ENCODE measurements at regions not wholly inside any gene's neighbourhood (a gene's known extent, or its start where the extent isn't known, plus 50 kb on each side); places are given as distances from the start of the nearest gene placed in this dataset.

DNA sequence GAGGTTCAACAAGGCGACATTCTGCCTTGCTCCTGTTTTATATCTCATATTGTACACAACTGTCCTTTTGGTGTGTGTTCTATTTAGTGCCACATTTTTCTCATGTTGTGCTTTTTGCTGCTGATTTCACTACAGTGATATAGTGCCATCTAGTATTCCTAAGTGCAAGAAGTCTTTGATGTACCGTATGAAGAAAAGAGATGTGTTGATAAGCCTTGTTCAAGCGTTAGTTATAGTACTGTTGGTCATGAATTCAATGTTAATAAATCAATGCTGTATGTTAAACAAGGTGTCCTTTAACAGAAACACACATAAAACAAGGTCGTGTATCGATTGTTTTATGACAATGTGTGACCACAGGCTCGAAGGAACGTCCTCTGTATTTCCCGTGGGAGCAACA lies 939.4 kb downstream of the GATA3 start:
- DNase-seq = no peak
- no peak for FAIRE-seq
- no peak overlapping the region for H3K4me3 ChIP-seq (ENCODE audit: low read depth in 1 of 3, low read length in 3 of 3)
- no peaks in the 10 kb centered on the region for H3K36me3 ChIP-seq (ENCODE audit: control insufficient read depth in 3 of 3, insufficient read depth in 2 of 3, low read depth in 1 of 3, low read length in 3 of 3)
- no peaks in the 10 kb centered on the region for H3K27me3 ChIP-seq (ENCODE audit: control insufficient read depth in 3 of 3, insufficient read depth in 3 of 3, low read length in 3 of 3)
- H3K27ac ChIP-seq (ENCODE audit: low read depth in 1 of 3, low read length in 2 of 3) = no peak overlapping the region
- 53 to 66% (median 61%) methylated on average over 8 of the region's 8 CpGs for WGBS, 3 donors
- H3K4me1 ChIP-seq (ENCODE audit: control insufficient read depth in 3 of 3, insufficient read depth in 2 of 3, low read depth in 1 of 3, low read length in 2 of 3) = no peaks in the 10 kb centered on the region
- H3K9me3 ChIP-seq (ENCODE audit: control insufficient read depth in 2 of 2, insufficient read depth in 1 of 2, low read depth in 1 of 2, low read length in 1 of 2) = no peaks in the 10 kb centered on the region

DNA sequence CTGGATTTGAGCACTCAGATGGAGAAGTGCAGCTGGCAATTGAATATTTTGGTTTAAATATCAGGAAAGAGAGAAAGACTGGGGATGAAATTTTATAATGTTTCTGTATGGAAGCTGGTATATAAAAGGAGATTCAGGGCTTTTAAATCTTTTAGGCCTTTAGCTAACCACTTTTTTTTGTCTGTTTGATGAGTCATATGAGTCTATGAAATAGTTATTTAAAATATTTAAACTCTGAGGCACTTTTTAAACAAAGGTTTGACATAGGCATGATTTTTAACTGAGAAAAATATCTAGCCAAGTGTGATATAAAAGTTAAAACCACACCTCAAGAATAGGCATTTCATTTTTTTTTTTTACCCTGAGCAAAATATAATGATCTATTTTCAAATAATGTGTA lies 944.3 kb downstream of the GATA3 start:
- no peak for FAIRE-seq
- H3K9me3 ChIP-seq (ENCODE audit: control insufficient read depth in 2 of 2, insufficient read depth in 1 of 2, low read depth in 1 of 2, low read length in 1 of 2) = no peaks in the 10 kb centered on the region
- H3K27me3 ChIP-seq (ENCODE audit: control insufficient read depth in 3 of 3, insufficient read depth in 3 of 3, low read length in 3 of 3) = no peaks in the 10 kb centered on the region
- no peak overlapping the region for H3K27ac ChIP-seq (ENCODE audit: low read depth in 1 of 3, low read length in 2 of 3)
- H3K4me3 ChIP-seq (ENCODE audit: low read depth in 1 of 3, low read length in 3 of 3) = no peak overlapping the region
- DNase-seq = no peak
- no peaks in the 10 kb centered on the region for H3K4me1 ChIP-seq (ENCODE audit: control insufficient read depth in 3 of 3, insufficient read depth in 2 of 3, low read depth in 1 of 3, low read length in 2 of 3)
- no peaks in the 10 kb centered on the region for H3K36me3 ChIP-seq (ENCODE audit: control insufficient read depth in 3 of 3, insufficient read depth in 2 of 3, low read depth in 1 of 3, low read length in 3 of 3)

DNA sequence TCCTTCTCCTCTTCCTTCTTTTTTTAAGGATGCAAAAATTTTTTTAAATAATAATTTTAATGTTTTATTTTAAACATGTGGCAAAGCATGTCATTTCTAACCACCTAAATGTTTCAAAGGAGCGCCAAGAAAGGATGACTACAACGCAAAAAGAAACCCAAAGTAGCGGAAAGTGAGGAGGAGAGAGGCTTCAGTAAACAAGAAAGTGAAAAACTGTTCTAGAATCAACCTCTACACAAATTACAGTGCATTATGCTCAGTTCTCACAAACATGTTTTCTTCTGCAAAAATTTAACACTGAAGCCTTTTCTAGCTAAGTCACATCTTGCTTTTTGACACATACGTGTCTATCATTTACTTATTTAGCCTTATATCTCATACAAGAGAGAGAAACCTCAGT lies 948.6 kb downstream of the GATA3 start:
- no peaks in the 10 kb centered on the region for H3K36me3 ChIP-seq (ENCODE audit: control insufficient read depth in 3 of 3, insufficient read depth in 2 of 3, low read depth in 1 of 3, low read length in 3 of 3)
- no peak overlapping the region for H3K4me3 ChIP-seq (ENCODE audit: low read depth in 1 of 3, low read length in 3 of 3)
- H3K9me3 ChIP-seq (ENCODE audit: control insufficient read depth in 2 of 2, insufficient read depth in 1 of 2, low read depth in 1 of 2, low read length in 1 of 2) = no peaks in the 10 kb centered on the region
- H3K4me1 ChIP-seq (ENCODE audit: control insufficient read depth in 3 of 3, insufficient read depth in 2 of 3, low read depth in 1 of 3, low read length in 2 of 3) = no peaks in the 10 kb centered on the region
- DNase-seq (no peak), FAIRE-seq (no peak)
- H3K27me3 ChIP-seq (ENCODE audit: control insufficient read depth in 3 of 3, insufficient read depth in 3 of 3, low read length in 3 of 3) = no peaks in the 10 kb centered on the region
- no peak overlapping the region for H3K27ac ChIP-seq (ENCODE audit: low read depth in 1 of 3, low read length in 2 of 3)
- WGBS, 3 donors = 80 to 91% (median 80%) methylated on average over 4 of the region's 4 CpGs

DNA sequence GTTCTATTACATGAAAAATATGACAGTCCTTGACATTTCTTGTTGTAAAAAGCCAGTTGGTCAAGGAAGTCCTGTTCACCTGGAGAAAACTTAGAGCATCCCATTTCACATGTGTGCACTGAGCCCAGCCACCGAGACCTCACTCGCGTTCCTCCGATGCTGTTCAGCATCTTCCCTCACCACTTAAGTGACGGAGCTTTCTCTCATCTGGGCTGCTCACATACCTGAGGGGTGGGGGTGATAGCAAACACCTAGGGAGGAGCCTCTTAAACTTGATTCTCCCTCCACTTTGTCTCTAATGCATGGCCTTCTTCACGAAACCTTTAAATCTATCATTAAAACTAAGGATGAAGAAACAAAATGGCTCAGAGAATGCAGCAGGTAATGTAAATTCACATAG lies 950.2 kb downstream of the GATA3 start:
- Histone ChIP-seq H3K4me1 (ENCODE audit: control insufficient read depth in 3 of 3, insufficient read depth in 2 of 3, low read depth in 1 of 3, low read length in 2 of 3) (no peaks in the 10 kb centered on the region), H3K27me3 (ENCODE audit: control insufficient read depth in 3 of 3, insufficient read depth in 3 of 3, low read length in 3 of 3) (no peaks in the 10 kb centered on the region), H3K9me3 (ENCODE audit: control insufficient read depth in 2 of 2, insufficient read depth in 1 of 2, low read depth in 1 of 2, low read length in 1 of 2) (no peaks in the 10 kb centered on the region), H3K27ac (ENCODE audit: low read depth in 1 of 3, low read length in 2 of 3) (no peak overlapping the region), H3K36me3 (ENCODE audit: control insufficient read depth in 3 of 3, insufficient read depth in 2 of 3, low read depth in 1 of 3, low read length in 3 of 3) (no peaks in the 10 kb centered on the region), H3K4me3 (ENCODE audit: low read depth in 1 of 3, low read length in 3 of 3) (no peak overlapping the region)
- WGBS, 3 donors = 87 to 90% (median 88%) methylated on average over 6 of the region's 6 CpGs
- DNase-seq = no peak
- no peak for FAIRE-seq

DNA sequence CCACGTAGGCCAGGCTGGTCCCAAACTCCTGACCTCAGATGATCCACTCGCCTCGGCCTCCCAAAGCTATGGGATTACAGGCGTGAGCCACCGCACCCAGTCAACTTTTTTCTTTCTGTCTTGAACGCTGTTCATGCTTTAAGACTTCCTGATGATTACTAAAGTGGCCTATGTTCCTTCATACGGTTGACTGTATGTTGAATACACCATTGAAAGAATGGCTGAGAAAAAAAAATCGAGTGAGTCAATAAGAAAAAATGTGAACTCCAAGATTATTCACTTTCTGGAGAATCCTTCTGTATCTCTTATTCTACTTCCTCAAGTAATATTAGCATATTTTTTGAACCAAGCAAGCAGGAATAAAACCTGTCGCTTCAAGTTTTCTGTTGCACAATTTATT lies 955.0 kb downstream of the GATA3 start:
- Histone ChIP-seq H3K36me3 (ENCODE audit: control insufficient read depth in 3 of 3, insufficient read depth in 2 of 3, low read depth in 1 of 3, low read length in 3 of 3) (no peaks in the 10 kb centered on the region), H3K9me3 (ENCODE audit: control insufficient read depth in 2 of 2, insufficient read depth in 1 of 2, low read depth in 1 of 2, low read length in 1 of 2) (no peaks in the 10 kb centered on the region), H3K27me3 (ENCODE audit: control insufficient read depth in 3 of 3, insufficient read depth in 3 of 3, low read length in 3 of 3) (no peaks in the 10 kb centered on the region), H3K4me3 (ENCODE audit: low read depth in 1 of 3, low read length in 3 of 3) (no peak overlapping the region), H3K4me1 (ENCODE audit: control insufficient read depth in 3 of 3, insufficient read depth in 2 of 3, low read depth in 1 of 3, low read length in 2 of 3) (no peaks in the 10 kb centered on the region), H3K27ac (ENCODE audit: low read depth in 1 of 3, low read length in 2 of 3) (no peak overlapping the region)
- DNase-seq (no peak), FAIRE-seq (no peak)
- 82 to 85% (median 83%) methylated on average over 9 of the region's 9 CpGs for WGBS, 3 donors

DNA sequence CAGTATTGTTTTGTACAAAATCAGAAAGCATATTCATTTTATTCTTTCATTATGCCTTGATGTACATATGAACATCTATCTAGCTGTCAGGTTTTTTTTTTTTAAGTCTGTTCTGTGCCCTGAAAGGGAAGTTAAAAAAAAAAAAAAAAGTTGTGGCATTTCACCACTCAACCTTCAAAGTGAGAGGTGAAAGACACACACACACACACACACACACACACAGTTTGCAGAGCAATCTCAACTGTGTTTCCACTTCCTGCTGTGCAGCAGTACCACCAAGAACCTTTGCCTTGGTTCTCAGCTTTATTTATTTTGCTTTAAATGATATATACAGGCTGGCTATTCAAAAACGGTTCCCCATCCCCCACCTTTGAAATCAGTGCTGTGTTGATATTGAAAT lies 955.6 kb downstream of the GATA3 start:
- no peak for FAIRE-seq
- Histone ChIP-seq H3K4me3 (ENCODE audit: low read depth in 1 of 3, low read length in 3 of 3) (no peak overlapping the region), H3K4me1 (ENCODE audit: control insufficient read depth in 3 of 3, insufficient read depth in 2 of 3, low read depth in 1 of 3, low read length in 2 of 3) (no peaks in the 10 kb centered on the region), H3K9me3 (ENCODE audit: control insufficient read depth in 2 of 2, insufficient read depth in 1 of 2, low read depth in 1 of 2, low read length in 1 of 2) (no peaks in the 10 kb centered on the region), H3K36me3 (ENCODE audit: control insufficient read depth in 3 of 3, insufficient read depth in 2 of 3, low read depth in 1 of 3, low read length in 3 of 3) (no peaks in the 10 kb centered on the region), H3K27ac (ENCODE audit: low read depth in 1 of 3, low read length in 2 of 3) (no peak overlapping the region), H3K27me3 (ENCODE audit: control insufficient read depth in 3 of 3, insufficient read depth in 3 of 3, low read length in 3 of 3) (no peaks in the 10 kb centered on the region)
- 20% methylated on average over 1 of the region's 1 CpG for WGBS, 3 donors
- no peak for DNase-seq

DNA sequence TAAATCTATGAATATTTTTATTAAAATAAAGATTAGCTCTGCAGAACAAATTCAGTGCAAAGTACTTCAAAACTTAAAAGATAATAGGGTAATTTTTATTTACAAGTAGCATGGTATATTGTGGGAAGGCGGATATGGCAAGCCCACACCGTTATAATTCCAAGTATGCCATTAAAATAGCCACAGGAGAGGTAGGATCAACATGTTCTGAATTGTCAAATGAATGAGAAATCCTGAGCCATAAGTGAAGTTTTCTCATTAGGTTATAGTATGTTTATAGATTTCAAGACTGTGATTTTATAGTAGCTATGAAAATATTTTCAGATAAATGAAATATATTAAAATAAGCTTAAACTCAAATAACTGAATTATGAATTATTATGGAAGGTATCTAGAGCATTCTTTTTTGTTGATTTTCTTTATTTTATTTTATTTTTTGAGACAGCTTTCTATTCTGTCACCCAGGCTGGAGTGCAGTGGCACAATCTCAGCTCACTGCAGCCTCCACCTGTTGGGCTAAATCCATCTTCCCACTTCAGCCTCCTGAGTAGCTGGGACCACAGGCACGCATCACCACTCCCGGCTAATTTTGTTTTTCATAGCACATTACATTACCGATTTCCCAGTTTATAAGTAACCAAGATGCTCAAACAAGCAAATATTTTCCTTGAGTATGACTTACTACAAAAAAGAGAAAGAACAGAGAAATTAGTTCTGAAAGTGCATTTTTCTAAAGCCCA lies 956.6 kb downstream of the GATA3 start:
- Histone ChIP-seq H3K27me3 (ENCODE audit: control insufficient read depth in 3 of 3, insufficient read depth in 3 of 3, low read length in 3 of 3) (no peaks in the 10 kb centered on the region), H3K4me3 (ENCODE audit: low read depth in 1 of 3, low read length in 3 of 3) (no peak overlapping the region), H3K27ac (ENCODE audit: low read depth in 1 of 3, low read length in 2 of 3) (no peak overlapping the region), H3K4me1 (ENCODE audit: control insufficient read depth in 3 of 3, insufficient read depth in 2 of 3, low read depth in 1 of 3, low read length in 2 of 3) (no peaks in the 10 kb centered on the region), H3K36me3 (ENCODE audit: control insufficient read depth in 3 of 3, insufficient read depth in 2 of 3, low read depth in 1 of 3, low read length in 3 of 3) (no peaks in the 10 kb centered on the region), H3K9me3 (ENCODE audit: control insufficient read depth in 2 of 2, insufficient read depth in 1 of 2, low read depth in 1 of 2, low read length in 1 of 2) (no peaks in the 10 kb centered on the region)
- DNase-seq (no peak), FAIRE-seq (no peak)
- WGBS, 3 donors = 59 to 71% (median 67%) methylated on average over 5 of the region's 5 CpGs

DNA sequence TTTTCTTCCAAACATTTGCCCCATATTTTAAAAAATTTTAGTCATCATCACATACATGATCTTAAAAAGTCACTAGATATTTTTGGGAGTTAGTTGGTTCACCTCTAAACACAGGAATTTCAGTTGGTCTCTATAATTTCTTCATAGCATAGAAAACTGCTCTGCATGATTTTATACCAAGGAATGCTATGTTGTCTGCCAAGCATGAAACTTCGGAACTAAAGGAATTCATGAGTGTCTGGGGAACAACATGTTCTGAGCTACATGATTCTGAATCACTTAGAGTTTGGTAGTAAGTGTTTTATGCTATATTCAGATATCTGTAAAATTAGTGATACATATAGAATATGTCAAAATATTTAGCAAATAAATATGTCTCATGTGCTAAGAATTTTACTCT lies 957.8 kb downstream of the GATA3 start:
- Histone ChIP-seq H3K4me3 (ENCODE audit: low read depth in 1 of 3, low read length in 3 of 3) (no peak overlapping the region), H3K27ac (ENCODE audit: low read depth in 1 of 3, low read length in 2 of 3) (no peak overlapping the region), H3K9me3 (ENCODE audit: control insufficient read depth in 2 of 2, insufficient read depth in 1 of 2, low read depth in 1 of 2, low read length in 1 of 2) (no peaks in the 10 kb centered on the region), H3K4me1 (ENCODE audit: control insufficient read depth in 3 of 3, insufficient read depth in 2 of 3, low read depth in 1 of 3, low read length in 2 of 3) (no peaks in the 10 kb centered on the region), H3K36me3 (ENCODE audit: control insufficient read depth in 3 of 3, insufficient read depth in 2 of 3, low read depth in 1 of 3, low read length in 3 of 3) (no peaks in the 10 kb centered on the region), H3K27me3 (ENCODE audit: control insufficient read depth in 3 of 3, insufficient read depth in 3 of 3, low read length in 3 of 3) (no peaks in the 10 kb centered on the region)
- WGBS, 3 donors = 63 to 80% (median 68%) methylated on average over 1 of the region's 1 CpG
- DNase-seq (no peak), FAIRE-seq (no peak)

DNA sequence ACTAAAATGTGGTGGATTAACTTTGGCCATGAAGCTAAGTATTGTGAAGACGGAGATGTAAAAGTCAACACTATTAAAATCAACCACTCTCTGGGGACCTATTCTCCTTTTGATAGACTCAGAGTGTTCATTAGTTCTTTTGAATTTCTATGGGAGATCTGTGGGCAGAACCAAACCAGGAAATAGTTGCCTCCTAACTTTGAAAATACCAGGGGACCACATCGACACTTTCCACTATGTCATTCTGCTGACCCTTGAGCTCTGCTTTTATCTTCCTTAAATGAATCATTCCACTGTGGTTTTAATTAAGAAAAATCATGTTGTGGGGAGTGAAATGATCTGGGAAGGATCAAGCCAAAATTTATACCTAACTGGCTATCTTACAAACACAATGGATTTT lies 960.5 kb downstream of the GATA3 start:
- 69 to 75% (median 73%) methylated on average over 2 of the region's 2 CpGs for WGBS, 3 donors
- Histone ChIP-seq H3K4me3 (ENCODE audit: low read depth in 1 of 3, low read length in 3 of 3) (no peak overlapping the region), H3K9me3 (ENCODE audit: control insufficient read depth in 2 of 2, insufficient read depth in 1 of 2, low read depth in 1 of 2, low read length in 1 of 2) (no peaks in the 10 kb centered on the region), H3K36me3 (ENCODE audit: control insufficient read depth in 3 of 3, insufficient read depth in 2 of 3, low read depth in 1 of 3, low read length in 3 of 3) (no peaks in the 10 kb centered on the region), H3K4me1 (ENCODE audit: control insufficient read depth in 3 of 3, insufficient read depth in 2 of 3, low read depth in 1 of 3, low read length in 2 of 3) (no peaks in the 10 kb centered on the region), H3K27ac (ENCODE audit: low read depth in 1 of 3, low read length in 2 of 3) (no peak overlapping the region), H3K27me3 (ENCODE audit: control insufficient read depth in 3 of 3, insufficient read depth in 3 of 3, low read length in 3 of 3) (no peaks in the 10 kb centered on the region)
- FAIRE-seq (no peak), DNase-seq (no peak)

Data from small intestine (tissue), 7 donors.